ENCODE measurements at regions not wholly inside any gene's neighbourhood (a gene's known extent, or its start where the extent isn't known, plus 50 kb on each side); places are given as distances from the start of the nearest gene placed in this dataset.
"Not testable (repeated sequence)": the region's sequence is repeated elsewhere in the genome, so short reads cannot be mapped to it uniquely, and the experiment has no call there.

GRCh38 chr1:242806324-242806723, 281.8 kb upstream of the PLD5 start:
- no peak for TF ChIP-seq POLR2A (IDR thresholded peaks at IDR 0.05; ENCODE audit: low read depth, low read length)
- no peak for FAIRE-seq
- DNase-seq (ENCODE audit: insufficient read length, low spot score), result no peak

GRCh38 chr1:242805360-242805759, 280.9 kb upstream of the PLD5 start:
- FAIRE-seq; DNase-seq (ENCODE audit: insufficient read length, low spot score): not testable (repeated sequence)

- FAIRE-seq (no peak), DNase-seq (ENCODE audit: insufficient read length, low spot score) (no peak)
- TF ChIP-seq POLR2A (IDR thresholded peaks at IDR 0.05; ENCODE audit: low read depth, low read length), result no peak
Observed at GRCh38 chr1:242802973-242803372, 278.5 kb upstream of the PLD5 start.

GRCh38 chr1:242800521-242800920, 276.0 kb upstream of the PLD5 start:
- no peak for TF ChIP-seq POLR2A (IDR thresholded peaks at IDR 0.05; ENCODE audit: low read depth, low read length)
- no peak for FAIRE-seq

GRCh38 chr1:242797856-242798255, 273.4 kb upstream of the PLD5 start:
- TF ChIP-seq POLR2A (IDR thresholded peaks at IDR 0.05; ENCODE audit: low read depth, low read length), result no peak
- DNase-seq (ENCODE audit: insufficient read length, low spot score) (no peak), FAIRE-seq (no peak)

More at GRCh38 chr1:242800521-242800920, 276.0 kb upstream of the PLD5 start:
- no peak for DNase-seq (ENCODE audit: insufficient read length, low spot score)

- no peak for DNase-seq (ENCODE audit: insufficient read length, low spot score)
- no peak for FAIRE-seq
Observed at GRCh38 chr1:242788771-242789170, 264.3 kb upstream of the PLD5 start.

GRCh38 chr1:242787968-242788367, 263.5 kb upstream of the PLD5 start:
- FAIRE-seq (no peak), DNase-seq (ENCODE audit: insufficient read length, low spot score) (no peak)
- no peak for TF ChIP-seq POLR2A (IDR thresholded peaks at IDR 0.05; ENCODE audit: low read depth, low read length)

More at GRCh38 chr1:242788771-242789170, 264.3 kb upstream of the PLD5 start:
- no peak for TF ChIP-seq POLR2A (IDR thresholded peaks at IDR 0.05; ENCODE audit: low read depth, low read length)

- no peak for TF ChIP-seq POLR2A (IDR thresholded peaks at IDR 0.05; ENCODE audit: low read depth, low read length)
- no peak for DNase-seq (ENCODE audit: insufficient read length, low spot score)
- FAIRE-seq, result no peak
Observed at GRCh38 chr1:242784807-242785206, 260.3 kb upstream of the PLD5 start.

GRCh38 chr1:242784084-242784483, 259.6 kb upstream of the PLD5 start:
- DNase-seq (ENCODE audit: insufficient read length, low spot score), result no peak
- no peak for TF ChIP-seq POLR2A (IDR thresholded peaks at IDR 0.05; ENCODE audit: low read depth, low read length)
- no peak for FAIRE-seq

GRCh38 chr1:242774256-242774655, 249.8 kb upstream of the PLD5 start:
- no peak for TF ChIP-seq POLR2A (IDR thresholded peaks at IDR 0.05; ENCODE audit: low read depth, low read length)
- DNase-seq (ENCODE audit: insufficient read length, low spot score) (no peak), FAIRE-seq (no peak)

- no peak for TF ChIP-seq POLR2A (IDR thresholded peaks at IDR 0.05; ENCODE audit: low read depth, low read length)
- FAIRE-seq (no peak), DNase-seq (ENCODE audit: insufficient read length, low spot score) (no peak)
Observed at GRCh38 chr1:242770366-242770765, 245.9 kb upstream of the PLD5 start.

GRCh38 chr1:242764161-242764560, 239.7 kb upstream of the PLD5 start:
- FAIRE-seq (no peak), DNase-seq (ENCODE audit: insufficient read length, low spot score) (no peak)
- no peak for TF ChIP-seq POLR2A (IDR thresholded peaks at IDR 0.05; ENCODE audit: low read depth, low read length)

GRCh38 chr1:242761556-242761955, 237.1 kb upstream of the PLD5 start:
- no peak for FAIRE-seq
- TF ChIP-seq POLR2A (IDR thresholded peaks at IDR 0.05; ENCODE audit: low read depth, low read length), result no peak

GRCh38 chr1:242754926-242755325, 230.4 kb upstream of the PLD5 start:
- DNase-seq (ENCODE audit: insufficient read length, low spot score), result no peak
- no peak for TF ChIP-seq POLR2A (IDR thresholded peaks at IDR 0.05; ENCODE audit: low read depth, low read length)
- no peak for FAIRE-seq

More at GRCh38 chr1:242761556-242761955, 237.1 kb upstream of the PLD5 start:
- DNase-seq (ENCODE audit: insufficient read length, low spot score), result no peak

GRCh38 chr1:242754125-242754524, 229.6 kb upstream of the PLD5 start:
- TF ChIP-seq POLR2A (IDR thresholded peaks at IDR 0.05; ENCODE audit: low read depth, low read length), result no peak
- FAIRE-seq, result no peak
- no peak for DNase-seq (ENCODE audit: insufficient read length, low spot score)

GRCh38 chr1:242747233-242747632, 222.7 kb upstream of the PLD5 start:
- no peak for TF ChIP-seq POLR2A (IDR thresholded peaks at IDR 0.05; ENCODE audit: low read depth, low read length)
- FAIRE-seq (no peak), DNase-seq (ENCODE audit: insufficient read length, low spot score) (no peak)
